HEK293 (cell line): ENCODE measurements at regions not wholly inside any gene's neighbourhood (a gene's known extent, or its start where the extent isn't known, plus 50 kb on each side); places are given as distances from the start of the nearest gene placed in this dataset.

Experiments used
- CTCF ChIA-PET: fragments of 350-600 bp; formaldehyde crosslinking; extraction: SDS; loops from one replicate; lab custom pipeline; 2021; ENCODE audit warnings: antibody characterized with exemption; lab: Yijun Ruan, JAX
- POLR2A ChIA-PET: fragments of 300-600 bp; formaldehyde crosslinking; extraction: SDS; loops from one replicate; lab custom pipeline; 2020; ENCODE audit warnings: antibody characterized with exemption, inconsistent platforms; lab: Yijun Ruan, JAX
- H3K27ac ChIP-seq: fragments of 200-500 bp; sonication (Bioruptor generic); 2 replicates; pipeline ENCODE4 v1.5.1; 2014; ENCODE audit warnings: low read depth, low read length, control low read depth, inconsistent platforms; ENCODE audit errors: extremely low read depth
- H3K36me3 ChIP-seq, 2 experiments: fragments of 200-500 bp in 1 of 2; sonication (Bioruptor generic) in 1 of 2; 1 replicate in 1 of 2; 2 replicates in 1 of 2; pipeline ENCODE4 v1.5.1; 2014 to 2017; ENCODE audit warnings: inconsistent platforms in 2 of 2, low read length in 2 of 2; ENCODE audit not compliant: control insufficient read depth in 2 of 2, insufficient read depth in 1 of 2
- H3K4me1 ChIP-seq: fragments of 200-500 bp; sonication (Bioruptor generic); 2 replicates; pipeline ENCODE4 v1.5.1; 2014; ENCODE audit warnings: mild to moderate bottlenecking, low read length, inconsistent platforms; ENCODE audit not compliant: control insufficient read depth, insufficient read depth
- H3K4me3 ChIP-seq: 2 replicates; pipeline ENCODE4 v1.5.1; 2011; ENCODE audit warnings: low read depth, mild to moderate bottlenecking, control low read depth, low read length, moderate library complexity
- H3K9me3 ChIP-seq: fragments of 200-500 bp; sonication (Bioruptor generic); 2 replicates; pipeline ENCODE4 v1.5.1; 2014; ENCODE audit warnings: low read depth, low read length, inconsistent platforms; ENCODE audit not compliant: control insufficient read depth, insufficient read depth
- SALL2 ChIP-seq: fragments of 450-650 bp; formaldehyde crosslinking; IDR thresholded peaks from 2 replicates; pipeline ENCODE4 v1.5.0; 2017; ENCODE audit warnings: missing biosample characterization, mild to moderate bottlenecking, missing genetic modification characterization, borderline replicate concordance
- SP7 ChIP-seq: fragments of 450-650 bp; formaldehyde crosslinking; IDR thresholded peaks from 2 replicates; pipeline ENCODE4 v1.5.1; 2016; ENCODE audit warnings: missing biosample characterization, missing genetic modification characterization
- ZFP3 ChIP-seq: fragments of 450-650 bp; formaldehyde crosslinking; IDR thresholded peaks from 2 replicates; pipeline ENCODE4 v1.5.1; 2016; ENCODE audit warnings: low read depth, missing biosample characterization, missing genetic modification characterization
- ZNF10 ChIP-seq: fragments of 450-650 bp; formaldehyde crosslinking; IDR thresholded peaks from 2 replicates; pipeline ENCODE4 v1.5.1; 2017; ENCODE audit warnings: missing biosample characterization, missing genetic modification characterization
- ZNF138 ChIP-seq: fragments of 450-650 bp; formaldehyde crosslinking; IDR thresholded peaks from 2 replicates; pipeline ENCODE4 v1.5.1; 2016; ENCODE audit warnings: missing biosample characterization, missing genetic modification characterization, borderline replicate concordance
- ZNF2 ChIP-seq: fragments of 450-650 bp; formaldehyde crosslinking; IDR thresholded peaks from 2 replicates; pipeline ENCODE4 v1.5.1; 2016; ENCODE audit warnings: missing biosample characterization, missing genetic modification characterization
- ZNF324 ChIP-seq: fragments of 450-650 bp; formaldehyde crosslinking; IDR thresholded peaks from 2 replicates; pipeline ENCODE4 v1.5.1; 2016; ENCODE audit warnings: missing biosample characterization, missing genetic modification characterization
- ZNF341 ChIP-seq: fragments of 450-650 bp; formaldehyde crosslinking; IDR thresholded peaks from 2 replicates; pipeline ENCODE4; 2016; ENCODE audit warnings: low read depth, missing biosample characterization, missing genetic modification characterization
- ZNF473 ChIP-seq: fragments of 450-650 bp; formaldehyde crosslinking; IDR thresholded peaks from 2 replicates; pipeline ENCODE4 v1.5.1; 2017; ENCODE audit warnings: missing biosample characterization, missing genetic modification characterization
- ZNF529 ChIP-seq: fragments of 450-650 bp; formaldehyde crosslinking; IDR thresholded peaks from 2 replicates; pipeline ENCODE4 v1.5.1; 2017; ENCODE audit warnings: missing genetic modification characterization, missing biosample characterization; ENCODE audit not compliant: insufficient replicate concordance
- ZNF660 ChIP-seq: fragments of 450-650 bp; IDR thresholded peaks from 2 replicates; pipeline ENCODE4 v1.5.1; 2018; ENCODE audit warnings: missing biosample characterization, mild to moderate bottlenecking, missing genetic modification characterization
- TF ChIP-seq, protein P1 (sequence below): fragments of 450-650 bp; formaldehyde crosslinking; IDR thresholded peaks from 2 replicates; pipeline ENCODE4 v1.5.1; 2016; ENCODE audit warnings: missing biosample characterization, missing genetic modification characterization, borderline replicate concordance
- TF ChIP-seq, protein P2 (sequence below): fragments of 450-650 bp; formaldehyde crosslinking; IDR thresholded peaks from 2 replicates; pipeline ENCODE4 v1.5.1; 2016; ENCODE audit warnings: missing biosample characterization, missing genetic modification characterization, borderline replicate concordance
- TF ChIP-seq, protein P3 (sequence below): fragments of 450-650 bp; formaldehyde crosslinking; IDR thresholded peaks from 2 replicates; pipeline ENCODE4 v1.5.1; 2017; ENCODE audit warnings: missing biosample characterization, missing genetic modification characterization
- TF ChIP-seq, protein P4 (sequence below): fragments of 450-650 bp; formaldehyde crosslinking; IDR thresholded peaks from 2 replicates; pipeline ENCODE4 v1.5.1; 2016; ENCODE audit warnings: missing biosample characterization, missing genetic modification characterization
- TF ChIP-seq, protein P5 (sequence below): fragments of 450-650 bp; formaldehyde crosslinking; IDR thresholded peaks from 2 replicates; pipeline ENCODE4 v1.5.0; 2017; ENCODE audit warnings: missing biosample characterization, missing genetic modification characterization, borderline replicate concordance

DNA sequence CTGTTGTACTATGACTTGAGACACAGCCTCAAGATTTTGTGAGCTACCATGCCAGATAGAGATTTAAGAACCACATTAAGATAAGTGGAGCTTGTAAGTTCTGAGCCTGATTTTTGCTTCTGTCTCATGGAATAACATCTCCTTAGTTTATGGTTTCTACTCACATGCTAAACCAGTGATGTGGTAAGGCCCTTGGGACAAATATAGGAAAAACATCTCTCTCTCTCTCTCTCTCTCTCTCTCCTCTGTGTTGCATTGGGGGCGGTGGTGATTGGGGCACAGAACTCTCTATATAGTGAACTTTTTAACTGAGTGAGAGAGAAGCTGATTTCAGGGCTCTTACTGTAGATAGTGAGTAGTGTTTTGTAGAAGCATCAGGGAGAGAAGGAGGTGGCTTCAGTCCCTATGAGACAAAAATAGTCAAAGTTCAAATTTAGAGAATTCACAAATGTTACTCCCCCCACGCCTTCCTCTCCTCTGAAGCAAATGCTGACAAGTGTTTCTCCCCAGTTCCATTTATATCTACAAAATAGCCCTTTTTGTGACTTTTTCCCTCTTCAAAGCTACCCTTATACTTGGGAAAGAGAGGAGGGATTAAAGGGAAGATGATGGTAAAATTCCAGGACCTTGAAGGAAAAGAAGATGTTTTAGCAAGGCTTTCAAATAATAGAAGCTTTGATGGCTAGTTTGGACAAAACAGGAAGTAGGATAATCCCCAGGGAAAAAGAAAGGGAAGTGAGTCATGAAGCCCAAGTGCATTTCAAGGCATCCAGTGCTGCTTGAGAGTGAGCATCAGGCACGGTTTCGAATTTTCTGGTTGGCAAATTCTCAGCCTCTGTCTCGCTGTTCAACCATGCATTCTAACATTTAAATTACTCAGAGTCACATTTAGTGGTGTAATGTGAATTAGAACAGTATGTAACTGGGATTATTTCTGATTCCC is 134.3 kb upstream of the AP1S2 start:
- ChIA-PET POLR2A (no interaction called here), CTCF (interaction anchor here (0.7 kb wide), 2 partner anchors 50 to 1625 kb away, joined by 4 to 5 read pairs; no protein-coding TSS in a partner anchor)
- H3K36me3 ChIP-seq, result no peaks in the 10 kb centered on the region
- H3K4me3 ChIP-seq, result no peak overlapping the region
- no peak overlapping the region for H3K27ac ChIP-seq
- H3K4me1 ChIP-seq, result no peaks in the 10 kb centered on the region
- TF ChIP-seq ZNF324 (tag by site-specific recombination) (no peak), ZNF660 (tag by site-specific recombination) (no peak), ZNF341 (tag by site-specific recombination) (no peak), ZNF2 (tag by site-specific recombination) (no peak), ZFP3 (no peak), SALL2 (tag by site-specific recombination) (no peak), ZNF138 (tag by site-specific recombination) (no peak), ZNF473 (tag by site-specific recombination) (no peak), ZNF10 (tag by site-specific recombination) (no peak), SP7 (tag by site-specific recombination) (no peak), ZNF529 (tag by site-specific recombination) (no peak)
- TF ChIP-seq, protein P1, sequence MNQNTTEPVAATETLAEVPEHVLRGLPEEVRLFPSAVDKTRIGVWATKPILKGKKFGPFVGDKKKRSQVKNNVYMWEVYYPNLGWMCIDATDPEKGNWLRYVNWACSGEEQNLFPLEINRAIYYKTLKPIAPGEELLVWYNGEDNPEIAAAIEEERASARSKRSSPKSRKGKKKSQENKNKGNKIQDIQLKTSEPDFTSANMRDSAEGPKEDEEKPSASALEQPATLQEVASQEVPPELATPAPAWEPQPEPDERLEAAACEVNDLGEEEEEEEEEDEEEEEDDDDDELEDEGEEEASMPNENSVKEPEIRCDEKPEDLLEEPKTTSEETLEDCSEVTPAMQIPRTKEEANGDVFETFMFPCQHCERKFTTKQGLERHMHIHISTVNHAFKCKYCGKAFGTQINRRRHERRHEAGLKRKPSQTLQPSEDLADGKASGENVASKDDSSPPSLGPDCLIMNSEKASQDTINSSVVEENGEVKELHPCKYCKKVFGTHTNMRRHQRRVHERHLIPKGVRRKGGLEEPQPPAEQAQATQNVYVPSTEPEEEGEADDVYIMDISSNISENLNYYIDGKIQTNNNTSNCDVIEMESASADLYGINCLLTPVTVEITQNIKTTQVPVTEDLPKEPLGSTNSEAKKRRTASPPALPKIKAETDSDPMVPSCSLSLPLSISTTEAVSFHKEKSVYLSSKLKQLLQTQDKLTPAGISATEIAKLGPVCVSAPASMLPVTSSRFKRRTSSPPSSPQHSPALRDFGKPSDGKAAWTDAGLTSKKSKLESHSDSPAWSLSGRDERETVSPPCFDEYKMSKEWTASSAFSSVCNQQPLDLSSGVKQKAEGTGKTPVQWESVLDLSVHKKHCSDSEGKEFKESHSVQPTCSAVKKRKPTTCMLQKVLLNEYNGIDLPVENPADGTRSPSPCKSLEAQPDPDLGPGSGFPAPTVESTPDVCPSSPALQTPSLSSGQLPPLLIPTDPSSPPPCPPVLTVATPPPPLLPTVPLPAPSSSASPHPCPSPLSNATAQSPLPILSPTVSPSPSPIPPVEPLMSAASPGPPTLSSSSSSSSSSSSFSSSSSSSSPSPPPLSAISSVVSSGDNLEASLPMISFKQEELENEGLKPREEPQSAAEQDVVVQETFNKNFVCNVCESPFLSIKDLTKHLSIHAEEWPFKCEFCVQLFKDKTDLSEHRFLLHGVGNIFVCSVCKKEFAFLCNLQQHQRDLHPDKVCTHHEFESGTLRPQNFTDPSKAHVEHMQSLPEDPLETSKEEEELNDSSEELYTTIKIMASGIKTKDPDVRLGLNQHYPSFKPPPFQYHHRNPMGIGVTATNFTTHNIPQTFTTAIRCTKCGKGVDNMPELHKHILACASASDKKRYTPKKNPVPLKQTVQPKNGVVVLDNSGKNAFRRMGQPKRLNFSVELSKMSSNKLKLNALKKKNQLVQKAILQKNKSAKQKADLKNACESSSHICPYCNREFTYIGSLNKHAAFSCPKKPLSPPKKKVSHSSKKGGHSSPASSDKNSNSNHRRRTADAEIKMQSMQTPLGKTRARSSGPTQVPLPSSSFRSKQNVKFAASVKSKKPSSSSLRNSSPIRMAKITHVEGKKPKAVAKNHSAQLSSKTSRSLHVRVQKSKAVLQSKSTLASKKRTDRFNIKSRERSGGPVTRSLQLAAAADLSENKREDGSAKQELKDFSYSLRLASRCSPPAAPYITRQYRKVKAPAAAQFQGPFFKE (tag by site-specific recombination), result no peak
- TF ChIP-seq, protein P2, sequence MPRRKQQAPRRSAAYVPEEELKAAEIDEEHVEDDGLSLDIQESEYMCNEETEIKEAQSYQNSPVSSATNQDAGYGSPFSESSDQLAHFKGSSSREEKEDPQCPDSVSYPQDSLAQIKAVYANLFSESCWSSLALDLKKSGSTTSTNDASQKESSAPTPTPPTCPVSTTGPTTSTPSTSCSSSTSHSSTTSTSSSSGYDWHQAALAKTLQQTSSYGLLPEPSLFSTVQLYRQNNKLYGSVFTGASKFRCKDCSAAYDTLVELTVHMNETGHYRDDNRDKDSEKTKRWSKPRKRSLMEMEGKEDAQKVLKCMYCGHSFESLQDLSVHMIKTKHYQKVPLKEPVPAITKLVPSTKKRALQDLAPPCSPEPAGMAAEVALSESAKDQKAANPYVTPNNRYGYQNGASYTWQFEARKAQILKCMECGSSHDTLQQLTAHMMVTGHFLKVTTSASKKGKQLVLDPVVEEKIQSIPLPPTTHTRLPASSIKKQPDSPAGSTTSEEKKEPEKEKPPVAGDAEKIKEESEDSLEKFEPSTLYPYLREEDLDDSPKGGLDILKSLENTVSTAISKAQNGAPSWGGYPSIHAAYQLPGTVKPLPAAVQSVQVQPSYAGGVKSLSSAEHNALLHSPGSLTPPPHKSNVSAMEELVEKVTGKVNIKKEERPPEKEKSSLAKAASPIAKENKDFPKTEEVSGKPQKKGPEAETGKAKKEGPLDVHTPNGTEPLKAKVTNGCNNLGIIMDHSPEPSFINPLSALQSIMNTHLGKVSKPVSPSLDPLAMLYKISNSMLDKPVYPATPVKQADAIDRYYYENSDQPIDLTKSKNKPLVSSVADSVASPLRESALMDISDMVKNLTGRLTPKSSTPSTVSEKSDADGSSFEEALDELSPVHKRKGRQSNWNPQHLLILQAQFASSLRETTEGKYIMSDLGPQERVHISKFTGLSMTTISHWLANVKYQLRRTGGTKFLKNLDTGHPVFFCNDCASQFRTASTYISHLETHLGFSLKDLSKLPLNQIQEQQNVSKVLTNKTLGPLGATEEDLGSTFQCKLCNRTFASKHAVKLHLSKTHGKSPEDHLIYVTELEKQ (tag by site-specific recombination), result no peak
- TF ChIP-seq, protein P3, sequence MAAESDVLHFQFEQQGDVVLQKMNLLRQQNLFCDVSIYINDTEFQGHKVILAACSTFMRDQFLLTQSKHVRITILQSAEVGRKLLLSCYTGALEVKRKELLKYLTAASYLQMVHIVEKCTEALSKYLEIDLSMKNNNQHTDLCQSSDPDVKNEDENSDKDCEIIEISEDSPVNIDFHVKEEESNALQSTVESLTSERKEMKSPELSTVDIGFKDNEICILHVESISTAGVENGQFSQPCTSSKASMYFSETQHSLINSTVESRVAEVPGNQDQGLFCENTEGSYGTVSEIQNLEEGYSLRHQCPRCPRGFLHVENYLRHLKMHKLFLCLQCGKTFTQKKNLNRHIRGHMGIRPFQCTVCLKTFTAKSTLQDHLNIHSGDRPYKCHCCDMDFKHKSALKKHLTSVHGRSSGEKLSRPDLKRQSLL (tag by site-specific recombination), result no peak
- TF ChIP-seq, protein P4, sequence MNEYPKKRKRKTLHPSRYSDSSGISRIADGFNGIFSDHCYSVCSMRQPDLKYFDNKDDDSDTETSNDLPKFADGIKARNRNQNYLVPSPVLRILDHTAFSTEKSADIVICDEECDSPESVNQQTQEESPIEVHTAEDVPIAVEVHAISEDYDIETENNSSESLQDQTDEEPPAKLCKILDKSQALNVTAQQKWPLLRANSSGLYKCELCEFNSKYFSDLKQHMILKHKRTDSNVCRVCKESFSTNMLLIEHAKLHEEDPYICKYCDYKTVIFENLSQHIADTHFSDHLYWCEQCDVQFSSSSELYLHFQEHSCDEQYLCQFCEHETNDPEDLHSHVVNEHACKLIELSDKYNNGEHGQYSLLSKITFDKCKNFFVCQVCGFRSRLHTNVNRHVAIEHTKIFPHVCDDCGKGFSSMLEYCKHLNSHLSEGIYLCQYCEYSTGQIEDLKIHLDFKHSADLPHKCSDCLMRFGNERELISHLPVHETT, result no peak
- TF ChIP-seq, protein P5, sequence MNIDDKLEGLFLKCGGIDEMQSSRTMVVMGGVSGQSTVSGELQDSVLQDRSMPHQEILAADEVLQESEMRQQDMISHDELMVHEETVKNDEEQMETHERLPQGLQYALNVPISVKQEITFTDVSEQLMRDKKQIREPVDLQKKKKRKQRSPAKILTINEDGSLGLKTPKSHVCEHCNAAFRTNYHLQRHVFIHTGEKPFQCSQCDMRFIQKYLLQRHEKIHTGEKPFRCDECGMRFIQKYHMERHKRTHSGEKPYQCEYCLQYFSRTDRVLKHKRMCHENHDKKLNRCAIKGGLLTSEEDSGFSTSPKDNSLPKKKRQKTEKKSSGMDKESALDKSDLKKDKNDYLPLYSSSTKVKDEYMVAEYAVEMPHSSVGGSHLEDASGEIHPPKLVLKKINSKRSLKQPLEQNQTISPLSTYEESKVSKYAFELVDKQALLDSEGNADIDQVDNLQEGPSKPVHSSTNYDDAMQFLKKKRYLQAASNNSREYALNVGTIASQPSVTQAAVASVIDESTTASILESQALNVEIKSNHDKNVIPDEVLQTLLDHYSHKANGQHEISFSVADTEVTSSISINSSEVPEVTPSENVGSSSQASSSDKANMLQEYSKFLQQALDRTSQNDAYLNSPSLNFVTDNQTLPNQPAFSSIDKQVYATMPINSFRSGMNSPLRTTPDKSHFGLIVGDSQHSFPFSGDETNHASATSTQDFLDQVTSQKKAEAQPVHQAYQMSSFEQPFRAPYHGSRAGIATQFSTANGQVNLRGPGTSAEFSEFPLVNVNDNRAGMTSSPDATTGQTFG (tag by site-specific recombination), result no peak
- TF ChIP-seq, all 188 proteins: peak for 0
- no peaks in the 10 kb centered on the region for H3K9me3 ChIP-seq
